ENCODE measurements at regions not wholly inside any gene's neighbourhood (a gene's known extent, or its start where the extent isn't known, plus 50 kb on each side); places are given as distances from the start of the nearest gene placed in this dataset.
"Not testable (repeated sequence)": the region's sequence is repeated elsewhere in the genome, so short reads cannot be mapped to it uniquely, and the experiment has no call there.

- no peak for DNase-seq
These were observed 434.1 kb downstream of the ZNF536 start for GRCh38 chr19:30806311-30806710.

GRCh38 chr19:30804751-30805150, 432.6 kb downstream of the ZNF536 start:
- DNase-seq: no peak

DNA sequence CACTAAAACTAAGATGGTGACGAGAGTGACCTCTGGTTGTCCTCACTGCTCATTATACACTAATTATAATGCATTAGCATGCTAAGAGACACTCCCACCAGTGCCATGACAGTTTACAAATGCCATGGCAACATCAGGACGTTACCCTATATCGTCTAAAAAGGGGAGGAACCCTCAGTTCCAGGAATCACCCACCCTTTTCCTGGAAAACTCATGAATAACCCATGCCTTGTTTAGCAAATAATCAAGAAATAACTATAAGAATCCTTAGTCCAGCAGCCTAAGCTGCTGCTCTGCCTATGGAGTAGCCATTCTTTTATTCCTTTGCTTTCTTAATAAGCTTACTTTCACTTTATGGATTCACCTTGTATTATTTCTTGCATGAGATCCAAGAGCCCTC, 432.1 kb downstream of the ZNF536 start:
- not testable (repeated sequence) for DNase-seq

- DNase-seq: no peak
These were observed 430.3 kb downstream of the ZNF536 start for GRCh38 chr19:30802424-30803013.

DNA sequence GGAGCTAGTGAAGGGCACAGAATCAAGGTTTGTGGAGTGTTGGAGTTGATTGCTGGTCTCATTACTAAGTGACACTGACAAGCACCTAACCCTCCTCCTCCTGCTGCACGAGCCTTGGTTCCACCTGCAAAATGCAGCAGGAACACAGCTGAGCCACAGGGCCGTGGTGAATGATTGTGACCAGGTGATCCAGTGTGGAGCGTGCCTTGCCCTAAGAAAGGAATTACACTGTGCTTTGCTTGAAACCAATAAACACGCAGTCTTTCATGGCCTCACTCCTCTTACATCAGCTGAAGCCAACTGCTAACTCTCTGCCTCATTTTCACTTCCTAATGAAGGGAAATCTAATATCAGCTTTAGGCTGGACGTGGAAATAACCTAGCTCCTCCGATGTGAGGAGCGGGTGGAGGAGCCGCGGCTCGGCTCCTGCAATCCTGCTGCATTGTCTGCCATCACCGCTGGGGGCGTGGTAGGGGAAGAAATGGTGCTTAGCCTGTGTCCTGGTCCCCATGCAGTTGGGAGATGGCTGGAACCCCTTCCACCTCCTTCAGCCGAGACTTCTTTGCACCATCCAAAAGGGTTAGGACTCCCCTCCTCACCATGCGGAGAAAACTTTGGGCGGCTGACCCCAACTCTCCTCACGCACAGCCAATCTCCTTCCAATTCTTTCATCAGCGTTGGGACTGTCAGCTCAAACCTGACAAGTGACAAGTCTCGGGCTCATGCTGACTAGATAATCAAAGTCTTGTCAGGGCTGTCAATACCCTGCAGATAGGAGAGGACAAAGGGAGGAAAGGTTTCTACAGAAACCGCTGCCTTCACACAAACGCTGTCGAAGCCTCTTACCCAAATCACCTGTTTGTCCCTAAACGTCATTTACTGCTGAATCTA, 427.9 kb downstream of the ZNF536 start:
- DNase-seq: no peak

GRCh38 chr19:30795727-30796126, 423.5 kb downstream of the ZNF536 start:
- DNase-seq: no peak

DNA sequence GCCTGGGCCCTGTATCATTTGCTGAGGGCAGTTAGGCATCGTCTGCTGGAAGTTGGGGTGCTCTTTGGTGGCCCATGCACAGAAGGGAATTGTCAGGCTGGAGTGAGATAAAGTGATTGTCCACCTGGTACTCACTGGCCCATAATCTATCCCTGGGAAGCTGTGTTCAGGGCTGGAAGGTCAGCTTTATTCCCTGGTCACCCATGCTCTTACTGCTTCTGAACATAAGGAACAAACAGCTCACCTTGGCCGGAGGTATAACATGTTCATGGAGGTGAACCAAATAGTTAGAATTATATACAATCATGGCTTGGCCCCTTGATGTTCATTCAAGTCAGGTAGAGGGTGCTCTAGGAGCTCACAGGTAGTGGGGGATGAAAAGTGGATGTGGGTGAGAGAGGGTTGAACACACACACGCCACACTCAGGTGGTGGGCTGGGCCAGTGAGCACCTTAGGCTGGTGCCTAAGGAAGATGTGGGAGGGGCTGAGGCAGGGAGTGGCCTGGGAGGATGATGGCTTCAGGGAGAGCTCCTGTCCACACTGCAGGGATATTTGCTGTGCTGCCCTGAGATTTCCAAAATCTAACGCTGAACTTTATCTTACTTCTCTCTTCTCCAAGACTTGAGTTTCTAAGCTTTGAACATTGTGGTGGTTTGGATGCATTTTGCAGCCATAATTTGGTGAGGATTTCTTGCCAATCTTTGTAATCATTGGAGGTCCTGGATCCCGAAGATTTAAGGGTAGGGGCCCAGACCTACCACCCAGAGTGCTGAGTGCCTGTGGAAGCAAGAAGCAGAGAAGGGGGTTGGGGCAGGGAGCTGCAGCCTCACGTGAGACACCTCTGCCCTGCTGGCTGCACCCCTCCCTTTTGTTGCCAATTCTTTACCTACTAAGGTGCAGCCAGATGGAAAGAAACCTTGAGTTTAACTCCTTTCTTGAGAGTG, 420.6 kb downstream of the ZNF536 start:
- no peak for DNase-seq

- no peak for DNase-seq
These were observed 418.9 kb downstream of the ZNF536 start for GRCh38 chr19:30791088-30791487.

DNA sequence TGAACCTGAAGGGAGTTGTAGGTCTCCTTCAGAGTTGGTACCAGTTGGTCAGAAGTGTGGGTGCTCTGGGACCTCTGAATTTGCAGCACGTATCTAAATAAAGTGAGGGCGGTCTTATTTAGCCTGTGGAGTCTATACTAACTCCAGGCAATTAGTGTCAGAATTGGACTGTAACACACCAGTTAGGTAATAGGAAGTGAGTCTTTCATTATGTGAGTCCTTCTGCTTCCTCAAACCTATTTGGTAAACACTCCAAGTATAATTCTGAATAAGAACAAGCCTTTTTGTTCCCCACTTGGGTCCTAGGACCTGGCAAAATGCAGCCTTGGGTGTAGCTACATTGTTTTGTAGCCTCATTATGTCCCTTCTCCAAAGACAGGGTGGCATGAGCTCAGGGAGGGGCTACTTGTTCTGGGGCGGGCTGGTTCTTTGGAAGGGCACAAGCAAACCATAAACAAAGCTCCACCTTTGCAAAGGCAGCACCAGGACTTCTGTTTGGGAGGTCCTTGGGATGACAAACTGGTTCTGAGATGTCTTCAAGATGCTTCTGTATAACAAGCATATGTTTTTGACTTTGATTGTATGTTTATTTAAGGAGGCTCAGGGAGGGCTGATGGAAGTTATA, 418.0 kb downstream of the ZNF536 start:
- no peak for DNase-seq

DNA sequence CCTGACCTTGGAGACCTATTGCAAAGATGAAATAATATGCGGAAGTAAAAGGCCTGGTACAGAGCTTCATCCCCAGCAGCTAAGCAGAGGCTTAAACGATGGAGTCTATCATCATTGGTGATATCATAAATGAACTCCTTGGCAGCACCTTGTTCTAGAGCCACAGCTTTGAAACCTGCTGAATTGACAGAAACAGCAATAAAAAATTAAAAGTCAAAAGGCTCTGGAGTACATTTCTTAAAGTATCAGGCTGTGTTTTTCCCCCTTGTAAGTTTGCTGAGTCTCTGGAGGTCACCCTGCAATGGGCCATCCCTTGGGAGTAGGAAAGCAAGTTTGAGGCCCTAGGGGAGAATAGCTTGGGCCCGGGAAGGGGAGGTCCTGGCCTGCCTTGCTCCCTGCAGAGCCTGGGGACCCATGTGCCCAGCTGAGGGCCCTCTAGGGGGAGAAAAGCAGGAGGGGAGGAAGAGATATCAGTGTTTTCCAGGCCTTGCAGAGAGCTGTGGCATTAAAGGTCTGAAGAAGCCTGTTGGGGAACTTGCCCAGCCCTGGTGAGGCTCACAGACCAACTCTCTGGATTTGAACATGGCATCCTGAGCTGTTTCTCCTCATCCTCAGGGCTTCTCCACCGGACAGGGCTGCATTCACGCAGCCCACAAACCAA, 416.1 kb downstream of the ZNF536 start:
- DNase-seq: no peak

GRCh38 chr19:30785458-30786137, 413.4 kb downstream of the ZNF536 start:
- DNase-seq: no peak

DNA sequence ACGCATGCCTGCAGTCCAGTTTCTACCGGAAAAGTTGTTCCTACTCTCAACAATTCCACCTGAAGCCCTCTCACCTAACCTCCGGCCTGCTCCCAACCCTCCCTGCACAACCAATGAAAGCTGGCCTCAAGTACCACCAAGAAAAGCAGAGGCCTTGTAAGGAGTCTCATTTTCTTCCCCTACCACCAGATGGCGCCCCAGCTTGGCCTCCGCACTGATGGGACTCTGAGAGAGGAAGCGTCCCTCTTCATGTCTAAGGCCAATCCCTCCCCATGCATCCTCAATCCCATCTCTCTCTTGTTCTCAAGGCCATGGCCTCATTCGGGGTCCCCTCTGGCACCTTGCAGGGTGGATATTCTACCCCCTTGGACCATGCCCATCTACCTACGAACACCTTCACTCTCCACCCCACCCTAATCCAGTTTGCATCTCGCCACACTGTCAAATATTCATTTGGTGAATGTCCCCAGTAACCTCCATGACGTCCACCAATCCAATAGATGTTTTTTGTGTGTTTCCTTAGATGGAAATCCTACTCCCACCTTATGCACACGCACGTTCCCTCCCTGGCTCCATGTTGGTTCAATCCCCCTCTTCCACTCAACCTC, 412.8 kb downstream of the ZNF536 start:
- peak in 1 of 2 donors; percentile 22 for DNase-seq

DNA sequence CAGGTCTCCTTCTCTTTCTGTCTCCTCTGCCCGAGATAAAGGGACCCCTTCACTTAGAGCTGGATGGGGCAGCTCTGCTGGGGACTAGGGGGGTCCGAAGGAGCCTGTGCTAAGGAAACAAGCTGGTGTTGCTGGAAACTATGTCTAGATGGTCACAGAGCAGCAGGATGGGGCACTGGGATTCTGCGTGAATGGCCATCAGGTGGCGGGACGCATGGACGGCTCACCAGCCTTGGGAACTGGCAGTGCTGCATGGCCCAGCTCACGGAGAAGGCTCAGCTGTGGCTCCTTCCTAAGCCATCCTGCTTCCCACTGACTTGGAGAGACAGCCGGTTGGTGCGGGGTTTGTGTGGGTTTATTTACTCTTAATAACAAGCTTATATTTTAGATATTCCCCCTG, 411.8 kb downstream of the ZNF536 start:
- DNase-seq: no peak

- no peak for DNase-seq
These were observed 411.0 kb downstream of the ZNF536 start for GRCh38 chr19:30783212-30783611.

- DNase-seq: no peak
These were observed 409.3 kb downstream of the ZNF536 start for GRCh38 chr19:30781519-30781918.

DNA sequence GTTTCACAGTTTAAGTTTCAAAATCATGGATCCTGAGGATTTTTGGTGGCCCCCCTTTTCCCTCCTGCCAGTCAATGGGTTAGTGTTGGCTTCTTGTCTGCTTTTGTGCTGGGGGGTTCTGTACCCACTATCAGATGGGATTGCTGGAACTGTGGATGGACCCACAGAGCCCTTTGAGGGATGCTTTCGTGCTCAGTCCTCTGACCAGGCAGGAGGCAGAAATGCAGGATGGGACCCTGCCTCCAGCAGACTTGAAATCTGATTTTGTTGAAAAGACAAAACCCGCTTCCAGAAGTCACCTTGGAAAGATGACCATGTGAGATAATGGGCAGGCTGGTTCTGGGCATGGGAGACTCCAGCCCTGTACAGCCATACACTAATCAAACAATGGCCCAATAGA, 408.9 kb downstream of the ZNF536 start:
- DNase-seq: no peak

GRCh38 chr19:30780456-30780855, 408.3 kb downstream of the ZNF536 start:
- no peak for DNase-seq

- no peak for DNase-seq
These were observed 407.8 kb downstream of the ZNF536 start for GRCh38 chr19:30780032-30780431.

DNA sequence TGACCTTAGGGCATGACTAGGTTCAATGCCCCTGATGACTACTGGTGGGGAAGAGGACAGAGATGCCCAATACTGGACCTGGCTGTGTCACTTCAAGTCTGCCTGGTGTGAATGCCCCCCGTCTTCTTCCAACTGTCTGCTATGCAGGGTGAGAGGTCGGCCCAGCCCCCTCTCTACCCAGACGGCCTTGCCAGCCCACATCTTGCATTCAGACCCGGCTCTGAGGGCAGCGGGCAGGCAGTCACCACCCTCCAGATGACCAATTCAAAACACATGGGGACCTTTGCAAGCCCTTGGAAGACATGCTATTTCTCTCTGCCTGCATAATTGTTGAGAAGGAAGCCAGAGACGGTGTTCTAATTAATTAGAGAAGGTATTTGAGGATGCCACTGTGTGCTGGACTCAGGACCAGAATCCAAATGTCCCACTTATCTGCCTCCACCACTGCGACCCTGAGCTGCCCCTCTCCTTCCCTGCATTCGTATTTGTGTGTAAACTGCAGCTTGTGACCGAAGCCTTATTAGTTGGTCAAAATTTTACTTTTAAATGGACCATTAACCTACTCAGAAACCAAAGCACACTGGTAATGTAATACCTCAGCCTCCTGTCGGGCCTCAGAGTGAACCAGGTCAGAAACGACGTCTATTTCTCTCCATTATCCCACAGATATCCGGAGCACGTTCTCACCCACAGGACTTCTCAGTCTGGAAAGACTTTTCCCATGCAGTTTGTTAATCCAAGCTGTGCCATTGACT, 407.0 kb downstream of the ZNF536 start:
- DNase-seq: no peak

GRCh38 chr19:30778061-30778460, 405.9 kb downstream of the ZNF536 start:
- DNase-seq: no peak

DNA sequence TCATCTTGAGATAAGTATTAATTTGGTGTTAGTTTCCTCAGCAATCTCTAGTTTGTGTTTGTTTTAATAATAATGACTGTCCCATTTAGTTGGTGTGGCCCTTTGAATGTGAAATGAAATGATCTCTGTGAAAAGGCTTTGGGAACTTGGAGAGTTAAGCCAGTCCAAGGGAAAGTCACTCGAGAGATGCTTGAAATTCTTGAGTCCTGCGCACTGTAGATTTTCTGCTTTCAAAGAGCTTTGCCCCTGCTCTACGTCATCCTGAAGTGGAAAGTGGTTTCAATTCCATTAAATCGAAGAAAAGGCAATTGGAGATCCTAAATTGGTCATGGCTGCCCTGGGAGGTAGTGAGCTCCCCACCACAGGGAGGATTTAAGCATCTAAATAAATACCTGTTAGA, 403.8 kb downstream of the ZNF536 start:
- DNase-seq: no peak
